NCI-H510A treated with DMSO at 0.1 percent for 48 hours (cell line): ENCODE measurements at regions not wholly inside any gene's neighbourhood (a gene's known extent, or its start where the extent isn't known, plus 50 kb on each side); places are given as distances from the start of the nearest gene placed in this dataset.
A peak's percentile ranks its signal among the peaks of the same experiment; 100 is the strongest.
"Not testable (repeated sequence)": the region's sequence is repeated elsewhere in the genome, so short reads cannot be mapped to it uniquely, and the experiment has no call there.

Experiments
- DNase-seq: peaks from one replicate; lab custom pipeline; 2025; lab: John Stamatoyannopoulos, UW

- no peak for DNase-seq
Measured at GRCh38 chr3:34056951-34057390, 258.5 kb downstream of the PDCD6IP start.

DNA sequence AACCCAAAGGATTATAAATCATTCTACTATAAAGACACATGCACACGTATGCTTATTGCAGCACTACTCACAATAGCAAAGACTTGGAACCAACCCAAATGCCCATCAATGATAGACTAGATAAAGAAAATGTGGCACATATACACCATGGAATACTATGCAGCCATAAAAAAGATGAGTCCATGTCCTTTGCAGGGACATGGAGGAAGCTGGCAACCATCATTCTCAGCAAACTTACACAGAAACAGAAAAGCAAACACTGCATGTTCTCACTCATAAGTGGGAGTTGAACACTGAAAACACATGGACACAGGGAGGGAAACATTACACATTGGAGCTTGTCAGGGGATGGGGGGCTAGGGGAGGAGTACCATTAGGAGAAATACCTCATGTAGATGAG is 262.6 kb downstream of the PDCD6IP start:
- not testable (repeated sequence) for DNase-seq

- DNase-seq: no peak
Measured at GRCh38 chr3:34065901-34066300, 267.5 kb downstream of the PDCD6IP start.

DNA sequence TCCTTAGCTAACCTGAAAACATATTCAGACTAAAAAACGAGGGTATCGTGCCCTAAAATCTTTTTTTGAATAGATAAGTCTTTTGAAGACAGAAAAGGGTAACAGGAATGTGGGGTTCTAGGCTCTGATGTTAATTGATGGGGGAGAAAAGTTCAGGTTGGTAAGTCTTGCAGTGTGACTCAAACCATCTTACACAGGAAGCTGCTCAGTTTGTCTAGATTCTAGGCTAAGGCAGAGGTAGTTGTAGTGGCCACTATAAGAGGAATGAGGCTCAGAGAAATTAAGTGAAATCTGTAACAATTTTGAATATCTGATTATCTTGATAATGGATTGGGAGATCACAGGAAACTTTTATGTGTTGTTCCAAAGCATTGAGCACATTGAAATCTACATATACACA is 267.9 kb downstream of the PDCD6IP start:
- DNase-seq: no peak

- DNase-seq: no peak
Measured at GRCh38 chr3:34066999-34067398, 268.6 kb downstream of the PDCD6IP start.

DNA sequence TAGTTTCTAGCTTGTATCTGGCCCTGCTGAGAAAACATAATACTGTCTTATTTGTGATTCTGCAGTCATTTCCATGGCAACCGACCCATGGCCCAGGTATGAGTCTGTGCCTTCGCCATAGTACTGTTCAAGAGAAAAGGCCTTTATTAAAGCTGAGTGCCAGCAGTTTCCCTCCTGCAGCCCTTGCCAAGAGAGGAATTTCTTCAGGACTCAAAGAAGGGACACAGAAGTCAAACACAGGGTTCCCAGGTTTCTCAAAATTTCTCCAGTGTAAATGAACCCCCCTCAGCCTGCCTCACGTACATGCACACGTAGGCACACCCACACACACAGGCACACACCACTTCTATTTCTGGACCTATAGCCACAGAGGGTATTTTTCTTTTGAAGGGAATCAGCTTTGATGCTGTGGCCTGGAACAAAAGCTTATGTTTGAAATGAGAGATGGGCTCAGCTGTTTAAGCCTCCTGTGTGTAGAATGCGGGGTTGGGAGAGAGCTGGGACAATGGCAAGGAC is 269.2 kb downstream of the PDCD6IP start:
- DNase-seq: no peak

DNA sequence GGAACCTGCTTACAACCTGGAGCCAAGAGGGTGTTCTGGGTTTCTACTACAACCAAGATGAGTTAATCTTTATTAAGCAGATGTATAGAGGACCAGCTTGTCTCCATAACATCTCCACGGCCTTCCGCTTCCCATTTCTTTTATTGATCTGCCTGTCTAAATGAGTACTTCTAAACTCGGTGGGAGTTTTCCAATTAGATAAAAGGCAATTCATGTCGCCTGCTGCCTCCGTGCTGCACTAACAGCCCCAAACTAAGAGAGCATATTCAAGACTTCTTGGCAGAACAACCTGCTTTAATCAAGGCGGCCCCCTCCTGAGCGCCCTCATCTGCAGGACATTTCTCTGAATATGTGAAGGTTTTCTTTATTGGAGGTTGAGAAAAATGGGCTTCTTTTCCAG is 270.1 kb downstream of the PDCD6IP start:
- DNase-seq: no peak

DNA sequence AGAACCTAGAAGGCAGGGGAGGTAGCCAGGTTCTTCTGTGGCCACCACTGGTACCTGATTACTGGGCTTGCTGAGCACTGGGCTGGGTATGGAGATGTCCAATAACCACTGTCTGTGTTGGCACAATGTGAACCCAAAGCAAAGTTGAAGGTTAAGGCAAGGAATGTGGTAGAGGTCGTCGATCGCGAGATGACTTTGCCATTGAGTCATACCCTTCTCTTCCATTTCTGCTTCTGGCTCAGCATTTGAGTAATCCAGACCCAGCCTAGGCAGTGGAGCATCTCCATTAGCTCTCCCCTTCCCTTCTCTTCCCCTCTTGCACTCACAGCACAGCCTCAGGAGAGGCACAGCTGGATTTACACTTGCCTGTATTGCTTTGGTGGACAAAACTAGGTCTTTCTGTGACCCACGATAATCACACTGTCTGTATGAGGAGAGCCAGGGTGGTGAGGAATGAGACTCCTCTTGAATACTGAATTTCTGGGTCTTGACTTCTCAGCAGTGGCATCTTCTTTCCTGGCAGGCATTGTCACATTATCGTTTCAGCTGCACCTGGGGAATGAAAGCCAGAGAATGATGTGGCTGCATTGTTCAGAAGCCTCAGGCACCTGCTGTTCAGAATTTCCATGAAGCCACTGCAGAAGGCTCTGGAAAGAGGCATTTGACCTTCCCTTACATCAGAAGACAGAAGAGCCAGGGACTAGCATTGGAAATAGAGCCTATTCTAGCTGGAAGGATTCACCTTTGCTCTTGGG is 272.6 kb downstream of the PDCD6IP start:
- no peak for DNase-seq

GRCh38 chr3:34072297-34072696 is 273.9 kb downstream of the PDCD6IP start:
- no peak for DNase-seq

DNA sequence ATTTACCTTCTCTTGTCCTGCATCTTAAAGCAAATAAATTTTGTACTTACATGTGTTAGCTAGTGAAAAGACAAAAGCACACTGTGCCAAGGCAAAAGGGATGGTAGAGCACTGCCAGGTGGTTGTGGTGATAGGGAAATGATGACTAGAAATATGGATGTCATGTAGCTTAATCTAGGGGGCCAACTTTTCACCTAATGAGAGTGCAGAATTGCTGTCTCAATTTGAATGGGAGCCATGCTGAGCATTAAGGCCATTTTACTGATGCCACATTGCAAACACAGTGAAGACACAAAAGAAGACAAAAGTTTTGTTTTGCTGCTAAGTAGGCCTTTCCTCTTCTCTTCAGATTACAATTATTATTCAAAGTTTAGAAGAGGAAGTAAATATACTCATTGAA is 274.7 kb downstream of the PDCD6IP start:
- no peak for DNase-seq

DNA sequence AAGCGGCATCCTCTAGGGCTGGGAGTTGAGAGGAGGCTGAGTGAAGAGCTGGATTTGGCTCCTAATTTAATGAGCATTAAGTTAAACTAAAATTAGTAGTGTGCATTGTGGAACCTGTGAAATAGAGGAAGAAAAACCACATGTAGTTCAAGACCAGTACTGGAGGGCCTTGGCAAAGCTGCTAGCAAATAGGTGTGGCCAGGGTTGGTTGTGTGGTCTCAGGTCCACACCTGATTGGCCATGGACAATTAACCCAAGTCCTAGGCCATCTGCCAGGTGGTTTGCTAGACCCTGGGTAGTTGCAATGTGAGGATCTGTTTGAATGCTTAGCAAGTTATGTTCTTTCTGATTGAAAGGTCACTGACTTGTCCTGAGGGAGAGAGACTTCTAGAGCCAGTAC is 275.5 kb downstream of the PDCD6IP start:
- no peak for DNase-seq

- no peak for DNase-seq
Measured at GRCh38 chr3:34075975-34076374, 277.5 kb downstream of the PDCD6IP start.

DNA sequence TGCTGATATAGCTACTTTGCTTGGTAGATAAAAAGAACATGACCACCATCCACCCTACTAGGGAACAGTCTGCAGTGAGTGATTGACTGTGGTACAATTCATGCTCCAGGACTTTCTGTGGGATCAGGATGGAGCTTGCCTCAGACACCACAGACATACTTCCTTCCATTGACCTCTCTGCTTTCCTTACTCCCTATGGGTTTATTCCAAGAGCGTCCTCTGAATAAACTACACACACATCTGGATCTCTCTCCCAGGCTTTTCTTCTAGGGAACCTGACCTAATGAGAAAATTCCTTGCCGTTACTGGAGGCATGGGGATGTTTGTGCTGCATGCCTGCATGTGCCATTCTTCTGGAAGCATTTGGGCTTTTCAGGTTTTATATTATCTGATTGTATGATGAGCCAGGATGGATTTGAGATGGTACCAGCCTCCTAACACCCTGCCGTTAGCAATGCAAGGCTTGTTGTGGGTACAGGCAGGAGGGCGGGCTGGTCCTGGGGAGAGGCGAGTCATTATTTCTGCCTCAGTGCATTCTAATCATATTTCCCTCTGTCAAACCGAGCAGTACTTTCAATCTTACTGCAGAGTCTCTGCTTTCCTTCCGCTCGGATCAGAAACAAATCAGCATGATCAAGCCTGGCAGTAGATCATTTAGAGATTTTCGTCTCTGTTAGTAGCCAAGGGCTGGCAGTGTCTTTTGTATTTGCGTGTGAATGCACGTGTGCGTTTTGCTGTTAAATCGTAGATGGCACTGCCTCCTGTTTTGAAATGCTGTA is 279.2 kb downstream of the PDCD6IP start:
- no peak for DNase-seq

- no peak for DNase-seq
Measured at GRCh38 chr3:34078418-34078817, 280.0 kb downstream of the PDCD6IP start.

DNA sequence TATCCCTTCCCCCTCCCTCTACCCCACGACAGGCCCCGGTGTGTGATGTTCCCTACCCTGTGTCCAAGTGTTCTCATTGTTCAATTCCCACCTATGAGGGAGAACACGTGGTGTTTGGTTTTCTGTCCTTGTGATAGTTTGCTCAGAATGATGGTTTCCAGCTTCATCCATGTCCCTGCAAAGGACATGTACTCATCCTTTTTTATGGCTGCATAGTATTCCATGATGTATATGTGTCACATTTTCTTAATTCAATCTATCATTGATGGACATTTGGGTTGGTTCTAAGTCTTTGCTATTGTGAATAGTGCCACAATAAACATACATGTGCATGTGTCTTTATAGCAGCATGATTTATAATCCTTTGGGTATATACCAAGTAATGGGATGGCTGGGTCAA is 281.4 kb downstream of the PDCD6IP start:
- not testable (repeated sequence) for DNase-seq

GRCh38 chr3:34090379-34090778 is 291.9 kb downstream of the PDCD6IP start:
- not testable (repeated sequence) for DNase-seq

- DNase-seq: peak; percentile 38
Measured at GRCh38 chr3:34090876-34091275, 292.4 kb downstream of the PDCD6IP start.

GRCh38 chr3:34094280-34094679 is 295.9 kb downstream of the PDCD6IP start:
- not testable (repeated sequence) for DNase-seq

DNA sequence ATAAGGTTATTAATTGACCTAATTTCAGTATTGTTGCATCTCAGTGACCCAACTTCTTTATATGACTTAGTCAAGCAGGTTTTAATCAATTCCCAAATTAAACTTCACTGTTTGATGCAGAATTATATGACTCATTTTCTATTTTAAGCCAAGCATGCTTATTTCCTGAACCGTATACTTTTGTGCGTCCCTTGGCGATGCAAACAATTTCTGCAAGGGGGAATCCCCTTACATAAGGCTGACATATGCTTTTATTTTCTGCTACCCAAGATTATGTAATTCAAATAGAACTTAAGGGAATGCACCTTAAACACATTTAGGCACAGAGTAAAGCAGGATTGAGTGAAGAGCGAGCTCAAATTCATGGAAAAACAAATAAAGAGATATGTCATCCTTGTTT is 303.9 kb downstream of the PDCD6IP start:
- DNase-seq: no peak

GRCh38 chr3:34106379-34106778 is 307.9 kb downstream of the PDCD6IP start:
- DNase-seq: no peak

DNA sequence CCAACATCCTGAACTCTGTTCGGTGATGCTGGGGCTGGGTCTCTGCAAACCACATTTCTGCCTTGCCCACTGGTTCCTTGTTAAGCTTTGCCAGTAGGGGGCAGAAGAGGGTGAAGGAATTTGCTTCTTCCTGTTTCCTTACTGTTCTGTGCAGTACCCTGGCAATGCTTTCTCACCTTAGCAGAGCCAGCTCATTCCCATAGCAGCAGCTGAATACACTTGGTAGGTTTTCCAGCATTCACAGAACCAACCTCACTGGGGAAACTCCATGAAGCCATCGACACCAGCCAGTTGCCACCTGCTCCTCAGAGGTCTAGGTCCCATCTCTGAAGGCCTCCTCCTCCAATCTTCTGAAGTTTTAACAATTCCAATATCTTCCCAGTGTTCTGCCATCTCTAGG is 308.4 kb downstream of the PDCD6IP start:
- DNase-seq: peak; percentile 60

DNA sequence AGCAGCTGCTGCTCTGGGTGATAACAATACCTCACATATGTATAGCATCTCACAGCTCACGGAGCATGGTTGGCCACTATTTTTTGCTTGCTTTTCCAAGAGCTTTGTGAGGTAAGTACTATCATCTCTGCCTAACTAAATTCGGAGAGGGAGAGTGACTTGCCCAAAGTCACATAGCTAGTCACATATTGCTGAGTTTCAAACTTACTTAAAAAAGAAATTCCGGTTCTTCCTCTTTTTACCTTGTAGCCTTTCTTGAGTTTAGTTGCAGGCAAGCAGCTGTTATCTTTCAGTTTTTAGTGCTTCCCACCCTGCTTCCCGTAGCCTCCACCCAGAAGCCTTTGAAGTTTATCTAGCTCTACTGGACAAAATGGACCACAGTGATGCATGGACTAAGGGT is 309.2 kb downstream of the PDCD6IP start:
- DNase-seq: no peak

- DNase-seq: no peak
Measured at GRCh38 chr3:34109021-34109420, 310.6 kb downstream of the PDCD6IP start.
